ENCODE measurements at regions not wholly inside any gene's neighbourhood (a gene's known extent, or its start where the extent isn't known, plus 50 kb on each side); places are given as distances from the start of the nearest gene placed in this dataset.

GRCh38 chr4:81881855-81882621 lies 410.3 kb upstream of the RASGEF1B start:
- TF ChIP-seq, protein P1, sequence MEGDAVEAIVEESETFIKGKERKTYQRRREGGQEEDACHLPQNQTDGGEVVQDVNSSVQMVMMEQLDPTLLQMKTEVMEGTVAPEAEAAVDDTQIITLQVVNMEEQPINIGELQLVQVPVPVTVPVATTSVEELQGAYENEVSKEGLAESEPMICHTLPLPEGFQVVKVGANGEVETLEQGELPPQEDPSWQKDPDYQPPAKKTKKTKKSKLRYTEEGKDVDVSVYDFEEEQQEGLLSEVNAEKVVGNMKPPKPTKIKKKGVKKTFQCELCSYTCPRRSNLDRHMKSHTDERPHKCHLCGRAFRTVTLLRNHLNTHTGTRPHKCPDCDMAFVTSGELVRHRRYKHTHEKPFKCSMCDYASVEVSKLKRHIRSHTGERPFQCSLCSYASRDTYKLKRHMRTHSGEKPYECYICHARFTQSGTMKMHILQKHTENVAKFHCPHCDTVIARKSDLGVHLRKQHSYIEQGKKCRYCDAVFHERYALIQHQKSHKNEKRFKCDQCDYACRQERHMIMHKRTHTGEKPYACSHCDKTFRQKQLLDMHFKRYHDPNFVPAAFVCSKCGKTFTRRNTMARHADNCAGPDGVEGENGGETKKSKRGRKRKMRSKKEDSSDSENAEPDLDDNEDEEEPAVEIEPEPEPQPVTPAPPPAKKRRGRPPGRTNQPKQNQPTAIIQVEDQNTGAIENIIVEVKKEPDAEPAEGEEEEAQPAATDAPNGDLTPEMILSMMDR (IDR thresholded peaks at IDR 0.05), result no peak
- no peak overlapping the region for H3K27ac ChIP-seq (ENCODE audit: low read length)

DNA sequence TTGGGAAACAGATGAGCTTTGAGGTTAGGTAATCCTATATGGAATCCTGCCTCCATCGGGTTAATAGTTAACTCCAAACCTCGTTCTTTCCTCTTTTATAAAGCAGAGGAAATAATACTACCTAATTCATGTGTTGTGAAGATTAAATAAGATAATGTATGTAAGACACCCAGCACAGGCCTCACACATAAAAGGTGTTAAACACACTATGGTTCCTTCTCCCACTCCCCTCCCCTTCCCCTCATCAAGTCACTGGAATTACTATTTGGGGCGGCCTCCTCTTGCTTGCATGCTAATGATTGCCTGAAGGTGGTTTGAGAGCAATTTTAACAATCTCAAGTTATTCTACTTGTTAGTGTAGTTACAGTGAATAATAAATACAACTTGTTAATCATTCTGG lies 404.4 kb upstream of the RASGEF1B start:
- ATAC-seq (peak in 1 of 3 donors; percentile 73), DNase-seq (no peak)
- no peaks in the 10 kb centered on the region for H3K36me3 ChIP-seq (ENCODE audit: control insufficient read depth, insufficient read depth, low read length)
- H3K27ac ChIP-seq (ENCODE audit: low read length), result no peak overlapping the region
- H3K9me3 ChIP-seq (ENCODE audit: control insufficient read depth, insufficient read depth, low read length), result peaks cover 2% of the 10 kb centered on the region
- TF ChIP-seq, protein P1 (IDR thresholded peaks at IDR 0.05), result no peak
- Mint-ChIP-seq H3K27me3 (ENCODE audit: low read depth in 2 of 2) (no peaks in the 10 kb centered on the region), H3K27ac (no peak overlapping the region), H3K4me3 (no peak overlapping the region), H3K9me3 (no peaks in the 10 kb centered on the region), H3K36me3 (no peaks in the 10 kb centered on the region), H3K4me1 (no peaks in the 10 kb centered on the region)
- intact Hi-C loops (cut with micrococcal nuclease), result no loop called here
- H3K27me3 ChIP-seq (ENCODE audit: control insufficient read depth, insufficient read depth, low read length), result no peaks in the 10 kb centered on the region
- WGBS (ENCODE audit: insufficient coverage), result no CpG with 5 or more reads among the region's 3 CpGs
- H3K4me3 ChIP-seq (ENCODE audit: low read length), result no peak overlapping the region
- no peaks in the 10 kb centered on the region for H3K4me1 ChIP-seq (ENCODE audit: control insufficient read depth, insufficient read depth, low read length)

More at GRCh38 chr4:81881855-81882621, 410.3 kb upstream of the RASGEF1B start:
- no peaks in the 10 kb centered on the region for H3K9me3 Mint-ChIP-seq
- H3K27ac Mint-ChIP-seq, result no peak overlapping the region
- Histone ChIP-seq H3K4me3 (ENCODE audit: low read length) (no peak overlapping the region), H3K9me3 (ENCODE audit: control insufficient read depth, insufficient read depth, low read length) (no peaks in the 10 kb centered on the region), H3K4me1 (ENCODE audit: control insufficient read depth, insufficient read depth, low read length) (no peaks in the 10 kb centered on the region), H3K36me3 (ENCODE audit: control insufficient read depth, insufficient read depth, low read length) (no peaks in the 10 kb centered on the region), H3K27me3 (ENCODE audit: control insufficient read depth, insufficient read depth, low read length) (no peaks in the 10 kb centered on the region)
- no peak overlapping the region for H3K4me3 Mint-ChIP-seq
- peaks cover 11% of the 10 kb centered on the region in 2 donors for H3K4me1 Mint-ChIP-seq
- no peaks in the 10 kb centered on the region for H3K36me3 Mint-ChIP-seq
- H3K27me3 Mint-ChIP-seq (ENCODE audit: low read depth in 2 of 2), result peaks cover 3 to 7% of the 10 kb centered on the region in 2 donors
- DNase-seq, result peak in 1 of 2 donors; percentile 3
- WGBS (ENCODE audit: insufficient coverage), result 89% methylated on average over 3 of the region's 3 CpGs
- ATAC-seq, result peak in 1 of 3 donors; percentile 40
- intact Hi-C loops (cut with micrococcal nuclease), result no loop called here

GRCh38 chr4:81874661-81875515 lies 403.2 kb upstream of the RASGEF1B start:
- intact Hi-C loops (cut with micrococcal nuclease), result no loop called here
- H3K4me3 ChIP-seq (ENCODE audit: low read length), result no peak overlapping the region

More at GRCh38 chr4:81874661-81875515, 403.2 kb upstream of the RASGEF1B start:
- H3K9me3 ChIP-seq (ENCODE audit: control insufficient read depth, insufficient read depth, low read length), result peaks cover 4% of the 10 kb centered on the region
- no peaks in the 10 kb centered on the region for H3K36me3 ChIP-seq (ENCODE audit: control insufficient read depth, insufficient read depth, low read length)
- no peak for DNase-seq
- no peaks in the 10 kb centered on the region for H3K27me3 Mint-ChIP-seq (ENCODE audit: low read depth in 2 of 2)
- no peaks in the 10 kb centered on the region for H3K4me1 Mint-ChIP-seq
- no peaks in the 10 kb centered on the region for H3K9me3 Mint-ChIP-seq
- ATAC-seq, result no peak
- H3K36me3 Mint-ChIP-seq, result no peaks in the 10 kb centered on the region
- H3K27me3 ChIP-seq (ENCODE audit: control insufficient read depth, insufficient read depth, low read length), result no peaks in the 10 kb centered on the region
- H3K27ac Mint-ChIP-seq, result no peak overlapping the region
- TF ChIP-seq, protein P1 (IDR thresholded peaks at IDR 0.05), result no peak
- H3K4me1 ChIP-seq (ENCODE audit: control insufficient read depth, insufficient read depth, low read length), result no peaks in the 10 kb centered on the region
- no peak overlapping the region for H3K4me3 Mint-ChIP-seq
- WGBS (ENCODE audit: insufficient coverage), result 61% methylated on average over 3 of the region's 3 CpGs
- no peak overlapping the region for H3K27ac ChIP-seq (ENCODE audit: low read length)

Data from natural killer cell (primary cell).